Kidney (tissue), 13 donors: ENCODE measurements at regions not wholly inside any gene's neighbourhood (a gene's known extent, or its start where the extent isn't known, plus 50 kb on each side); places are given as distances from the start of the nearest gene placed in this dataset.

ENCODE experiments used
- DNase-seq, 5 donors: peaks; one replicate each; pipeline ENCODE4 v3.0.0-alpha.2; 2013 to 2020
- FAIRE-seq: peaks from 2 replicates; lab custom pipeline; 2012; peaks lifted over from hg19 to GRCh38; lab: Jason Lieb, UNC
- H3K27ac ChIP-seq, 2 donors: one replicate each; pipeline ENCODE4 v1.7.0; 2013; ENCODE audit warnings: low read depth in 2 of 2, low read length in 2 of 2, inconsistent platforms in 1 of 2
- H3K27me3 ChIP-seq: one replicate; pipeline ENCODE4 v1.7.1; 2013; ENCODE audit warnings: low read length, inconsistent platforms; ENCODE audit not compliant: control insufficient read depth, insufficient read depth
- H3K36me3 ChIP-seq, 3 donors: one replicate each; pipeline versions ENCODE4 v1.7.0 to v1.7.1; 2013; ENCODE audit warnings: low read length in 3 of 3, control low read depth in 1 of 3, inconsistent platforms in 1 of 3; ENCODE audit not compliant: insufficient read depth in 3 of 3, control insufficient read depth in 2 of 3
- H3K4me1 ChIP-seq, 3 donors: one replicate each; pipeline versions ENCODE4 v1.7.0 to v1.7.1; 2013; ENCODE audit warnings: low read length in 3 of 3, inconsistent platforms in 1 of 3, low read depth in 1 of 3; ENCODE audit not compliant: control insufficient read depth in 2 of 3, insufficient read depth in 2 of 3
- H3K4me3 ChIP-seq, 3 donors: one replicate each; pipeline versions ENCODE4 v1.7.0 to v1.8.1; 2013; ENCODE audit warnings: low read length in 3 of 3, control low read depth in 1 of 3, inconsistent platforms in 1 of 3
- H3K9ac ChIP-seq, 3 donors: one replicate each; pipeline versions ENCODE4 v1.7.0 to v1.7.1; 2013; ENCODE audit warnings: low read length in 3 of 3, control low read depth in 1 of 3, inconsistent platforms in 1 of 3
- H3K9me3 ChIP-seq, 3 donors: one replicate each; pipeline versions ENCODE4 v1.7.0 to v1.7.1; 2013; ENCODE audit warnings: low read length in 3 of 3, control low read depth in 1 of 3, inconsistent platforms in 1 of 3; ENCODE audit not compliant: control insufficient read depth in 2 of 3, insufficient read depth in 1 of 3
- CTCF ChIP-seq: IDR thresholded peaks from 3 replicates; pipeline ENCODE4 v1.5.1; 2012; ENCODE audit warnings: mild to moderate bottlenecking, moderate library complexity, borderline replicate concordance; ENCODE audit not compliant: insufficient read depth; ENCODE audit errors: extremely low read depth
- intact Hi-C: fragments of 100-400 bp; cut with DNase I; formaldehyde crosslinking; loops from one replicate; pipeline ENCODE4 v1.11.1; 2022
- donor health status: control.
- donor health status: control.
- donor health status: control.
- donor health status: control.
- donor health status: control.
- donor health status: DM: yes; HTN: yes; CAD: no.
- donor health status: Normal renal cell carcinoma (clear cell type).

- intact Hi-C loops, result no loop called here
- Histone ChIP-seq H3K27me3 (no peaks in the 10 kb centered on the region), H3K9me3 (no peaks in the 10 kb centered on the region), H3K4me1 (peaks cover 4 to 12% (median 10%) of the 10 kb centered on the region in 3 donors), H3K9ac (no peak overlapping the region), H3K4me3 (no peak overlapping the region), H3K27ac (no peak overlapping the region), H3K36me3 (no peaks in the 10 kb centered on the region)
- no peak for TF ChIP-seq CTCF
- DNase-seq (no peak), FAIRE-seq (no peak)
Measured at GRCh38 chr12:116459011-116459875, 99.9 kb upstream of the MAP1LC3B2 start.

- Histone ChIP-seq H3K36me3 (no peaks in the 10 kb centered on the region), H3K27ac (peak overlapping the region in 1 of 2 donors; percentile 42), H3K9me3 (no peaks in the 10 kb centered on the region), H3K4me1 (peaks cover 4 to 10% (median 9%) of the 10 kb centered on the region in 3 donors), H3K9ac (no peak overlapping the region), H3K27me3 (no peaks in the 10 kb centered on the region), H3K4me3 (no peak overlapping the region)
- DNase-seq (peak in 3 of 5 donors; percentile 25 to 71 (median 44)), FAIRE-seq (no peak)
- intact Hi-C loops, result no loop called here
- no peak for TF ChIP-seq CTCF
Measured at GRCh38 chr12:116459916-116460663, 99.1 kb upstream of the MAP1LC3B2 start.

- intact Hi-C loops, result no loop called here
- no peak for FAIRE-seq
Measured at GRCh38 chr12:116461060-116461459, 98.1 kb upstream of the MAP1LC3B2 start.

More at GRCh38 chr12:116461060-116461459, 98.1 kb upstream of the MAP1LC3B2 start:
- H3K27me3 ChIP-seq, result no peaks in the 10 kb centered on the region
- no peak for TF ChIP-seq CTCF
- peaks cover 3 to 6% (median 4%) of the 10 kb centered on the region in 3 donors for H3K4me1 ChIP-seq
- H3K27ac ChIP-seq, result no peak overlapping the region
- no peak overlapping the region for H3K4me3 ChIP-seq
- no peak overlapping the region for H3K9ac ChIP-seq
- no peaks in the 10 kb centered on the region for H3K9me3 ChIP-seq
- no peaks in the 10 kb centered on the region for H3K36me3 ChIP-seq
- no peak for DNase-seq
